H9 (cell line): ENCODE measurements at regions not wholly inside any gene's neighbourhood (a gene's known extent, or its start where the extent isn't known, plus 50 kb on each side); places are given as distances from the start of the nearest gene placed in this dataset.

Source experiments
- DNase-seq: peaks from one replicate; pipeline ENCODE4 v3.0.0-alpha.2; 2017
- H2AFZ ChIP-seq: one replicate; pipeline ENCODE4 v1.6.1; 2013; ENCODE audit warnings: mild to moderate bottlenecking, low read length, control low read depth, moderate library complexity
- H2AK5ac ChIP-seq: 2 replicates; pipeline ENCODE4 v1.6.1; 2013; ENCODE audit warnings: low read length, control low read depth, mixed read lengths; ENCODE audit not compliant: insufficient read length
- H2BK120ac ChIP-seq: one replicate; pipeline ENCODE4 v1.6.1; 2013; ENCODE audit warnings: low read depth, mild to moderate bottlenecking, low read length, control low read depth, inconsistent platforms; ENCODE audit not compliant: poor library complexity, severe bottlenecking
- H2BK12ac ChIP-seq: 2 replicates; pipeline ENCODE4 v1.6.1; 2013; ENCODE audit warnings: low read length, control low read depth, mixed read lengths, low read depth; ENCODE audit not compliant: insufficient read length
- H2BK15ac ChIP-seq: 2 replicates; pipeline ENCODE4 v1.6.1; 2013; ENCODE audit warnings: low read depth, low read length, control low read depth
- H2BK20ac ChIP-seq: one replicate; pipeline ENCODE4 v1.6.1; 2013; ENCODE audit warnings: low read depth, mild to moderate bottlenecking, low read length, control low read depth, inconsistent platforms; ENCODE audit not compliant: poor library complexity, severe bottlenecking
- H2BK5ac ChIP-seq: 2 replicates; pipeline ENCODE4 v1.6.1; 2013; ENCODE audit warnings: low read length, control low read depth, mixed read lengths; ENCODE audit not compliant: insufficient read length
- H3K14ac ChIP-seq: 2 replicates; pipeline ENCODE4 v1.6.1; 2013; ENCODE audit warnings: low read length, control low read depth; ENCODE audit not compliant: insufficient read depth
- H3K18ac ChIP-seq: 2 replicates; pipeline ENCODE4 v1.6.1; 2013; ENCODE audit warnings: low read depth, mild to moderate bottlenecking, mixed read lengths, low read length, control low read depth; ENCODE audit not compliant: insufficient read length
- H3K23ac ChIP-seq: 2 replicates; pipeline ENCODE4 v1.6.1; 2013; ENCODE audit warnings: low read length, control low read depth, mixed read lengths, low read depth; ENCODE audit not compliant: insufficient read length
- H3K23me2 ChIP-seq: 2 replicates; pipeline ENCODE4 v1.6.1; 2013; ENCODE audit warnings: low read depth, mild to moderate bottlenecking, mixed read lengths, low read length, control low read depth; ENCODE audit not compliant: insufficient read length, poor library complexity, severe bottlenecking
- H3K27ac ChIP-seq: 2 replicates; pipeline ENCODE4 v1.5.1; 2013; ENCODE audit warnings: low read length, control low read depth, mixed read lengths, low read depth; ENCODE audit not compliant: insufficient read length
- H3K27me3 ChIP-seq: 2 replicates; pipeline ENCODE4 v1.6.1; 2013; ENCODE audit warnings: low read length, control low read depth, inconsistent platforms; ENCODE audit not compliant: insufficient read depth
- H3K4ac ChIP-seq: 2 replicates; pipeline ENCODE4 v1.6.1; 2013; ENCODE audit warnings: low read depth, mild to moderate bottlenecking, control low read depth, inconsistent platforms, low read length, moderate library complexity
- H3K4me1 ChIP-seq: 2 replicates; pipeline ENCODE4 v1.6.1; 2013; ENCODE audit warnings: low read length, control low read depth, inconsistent platforms; ENCODE audit not compliant: insufficient read depth
- H3K4me2 ChIP-seq: 2 replicates; pipeline ENCODE4 v1.6.1; 2013; ENCODE audit warnings: low read length, control low read depth, mixed read lengths; ENCODE audit not compliant: insufficient read length, insufficient read depth
- H3K56ac ChIP-seq: 2 replicates; pipeline ENCODE4 v1.6.1; 2013; ENCODE audit warnings: low read depth, mild to moderate bottlenecking, mixed read lengths, low read length, control low read depth; ENCODE audit not compliant: insufficient read length
- H3K79me1 ChIP-seq: 2 replicates; pipeline ENCODE4 v1.6.1; 2013; ENCODE audit warnings: low read depth, mild to moderate bottlenecking, moderate library complexity, low read length, control low read depth, inconsistent platforms; ENCODE audit not compliant: insufficient read depth, poor library complexity, severe bottlenecking
- H3K79me2 ChIP-seq: 2 replicates; pipeline ENCODE4 v1.6.1; 2013; ENCODE audit warnings: low read length, control low read depth, inconsistent platforms; ENCODE audit not compliant: insufficient read depth
- H3K9ac ChIP-seq: 2 replicates; pipeline ENCODE4 v1.6.1; 2013; ENCODE audit warnings: low read length, control low read depth, mixed read lengths; ENCODE audit not compliant: insufficient read length; ENCODE audit errors: extremely low read depth
- H3K9me3 ChIP-seq: one replicate; pipeline ENCODE4 v1.6.1; 2013; ENCODE audit warnings: low read depth, low read length, inconsistent platforms; ENCODE audit not compliant: control insufficient read depth
- H3T11ph ChIP-seq: one replicate; pipeline ENCODE4 v1.6.1; 2013; ENCODE audit warnings: mild to moderate bottlenecking, low read length, control low read depth, inconsistent platforms
- H4K20me1 ChIP-seq: one replicate; pipeline ENCODE4 v1.6.1; 2013; ENCODE audit not compliant: control insufficient read depth, insufficient read length, insufficient read depth
- H4K5ac ChIP-seq: 2 replicates; pipeline ENCODE4 v1.6.1; 2013; ENCODE audit warnings: low read depth, mild to moderate bottlenecking, mixed read lengths, low read length, control low read depth; ENCODE audit not compliant: insufficient read length
- H4K8ac ChIP-seq: replicated peaks from 2 replicates; pipeline ENCODE4 v1.6.1; 2013; ENCODE audit warnings: low read length, control low read depth, mixed read lengths, low read depth; ENCODE audit not compliant: insufficient read length
- H4K91ac ChIP-seq: 2 replicates; pipeline ENCODE4 v1.6.1; 2013; ENCODE audit warnings: low read depth, mild to moderate bottlenecking, moderate library complexity, mixed read lengths, low read length, control low read depth; ENCODE audit not compliant: insufficient read length
- H3K27ac Mint-ChIP-seq, 3 experiments: 2 replicates in 2 of 3; 3 replicates in 1 of 3; pipeline ENCODE4 v1.8.0; 2020 to 2021; ENCODE audit warnings: mixed read lengths in 3 of 3, mild to moderate bottlenecking in 1 of 3, moderate library complexity in 1 of 3
- H3K27me3 Mint-ChIP-seq: 2 replicates; pipeline ENCODE4 v1.8.0; 2021; ENCODE audit warnings: low read depth, mild to moderate bottlenecking, moderate library complexity, mixed read lengths
- H3K36me3 Mint-ChIP-seq, 3 experiments: 2 replicates in 2 of 3; 3 replicates in 1 of 3; pipeline ENCODE4 v1.8.0; 2020 to 2021; ENCODE audit warnings: low read depth in 3 of 3, mixed read lengths in 3 of 3; ENCODE audit not compliant: insufficient read depth in 1 of 3
- H3K4me1 Mint-ChIP-seq, 2 experiments: 2 replicates each; pipeline ENCODE4 v1.8.0; 2020; ENCODE audit warnings: mixed read lengths in 2 of 2
- H3K4me3 Mint-ChIP-seq, 2 experiments: 2 replicates in 1 of 2; 3 replicates in 1 of 2; pipeline ENCODE4 v1.8.0; 2020 to 2021; ENCODE audit warnings: mild to moderate bottlenecking in 2 of 2, mixed read lengths in 2 of 2, moderate library complexity in 1 of 2
- H3K9me3 Mint-ChIP-seq, 2 experiments: 2 replicates in 1 of 2; 3 replicates in 1 of 2; pipeline ENCODE4 v1.8.0; 2020; ENCODE audit warnings: mild to moderate bottlenecking in 2 of 2, mixed read lengths in 2 of 2, moderate library complexity in 1 of 2
- CTCF ChIP-seq: fragments of 200-600 bp; sonication (generic); conservative IDR thresholded peaks from 3 replicates; pipeline ENCODE4 v1.8.0; 2021; ENCODE audit warnings: antibody characterized with exemption, mild to moderate bottlenecking
- WGBS: extraction: QIAGEN DNeasy Blood & Tissue Kit; methylation state at CpG from one replicate; pipeline ENCODE4 v1.1.7; 2013; ENCODE audit warnings: missing lambda C conversion rate, low lambda C conversion rate, mixed read lengths; ENCODE audit not compliant: insufficient read length; ENCODE audit errors: extremely low coverage; 5-methylcytosine and 5-hydroxymethylcytosine counted together

GRCh38 chr6:4448841-4449240, 313.5 kb upstream of the ECI2 start:
- Histone ChIP-seq H3K4me2 (no peak overlapping the region), H2BK5ac (no peak overlapping the region), H2BK12ac (no peak overlapping the region), H3K4ac (no peak overlapping the region), H3K79me2 (no peaks in the 10 kb centered on the region), H2AFZ (no peak overlapping the region), H4K91ac (no peak overlapping the region), H3K56ac (no peak overlapping the region), H2BK120ac (no peak overlapping the region), H3K23ac (no peak overlapping the region), H4K5ac (no peak overlapping the region), H3K27ac (no peak overlapping the region), H2AK5ac (no peak overlapping the region), H3K27me3 (no peaks in the 10 kb centered on the region), H2BK15ac (no peak overlapping the region), H2BK20ac (no peak overlapping the region), H3T11ph (no peak overlapping the region), H3K79me1 (no peaks in the 10 kb centered on the region), H3K18ac (no peak overlapping the region), H3K9ac (no peak overlapping the region), H3K14ac (no peak overlapping the region), H3K23me2 (peaks cover 3% of the 10 kb centered on the region), H3K4me1 (no peaks in the 10 kb centered on the region; the same call in 1 of the 2 replicates), H3K9me3 (no peaks in the 10 kb centered on the region), H4K20me1 (no peaks in the 10 kb centered on the region), H4K8ac (no peak overlapping the region)
- Mint-ChIP-seq H3K4me3 (no peak overlapping the region), H3K4me1 (no peaks in the 10 kb centered on the region), H3K27ac (no peak overlapping the region), H3K36me3 (peaks cover 4 to 14% (median 10%) of the 10 kb centered on the region in 3 experiments; a peak in 4 of 7 replicates), H3K9me3 (peaks cover 13 to 15% of the 10 kb centered on the region in 2 experiments), H3K27me3 (no peaks in the 10 kb centered on the region; the same call in 1 of the 2 replicates)
- TF ChIP-seq CTCF = no peak
- DNase-seq = no peak
- no CpG with 5 or more reads among the region's 3 CpGs for WGBS
